ENCODE measurements at regions not wholly inside any gene's neighbourhood (a gene's known extent, or its start where the extent isn't known, plus 50 kb on each side); places are given as distances from the start of the nearest gene placed in this dataset.

DNA sequence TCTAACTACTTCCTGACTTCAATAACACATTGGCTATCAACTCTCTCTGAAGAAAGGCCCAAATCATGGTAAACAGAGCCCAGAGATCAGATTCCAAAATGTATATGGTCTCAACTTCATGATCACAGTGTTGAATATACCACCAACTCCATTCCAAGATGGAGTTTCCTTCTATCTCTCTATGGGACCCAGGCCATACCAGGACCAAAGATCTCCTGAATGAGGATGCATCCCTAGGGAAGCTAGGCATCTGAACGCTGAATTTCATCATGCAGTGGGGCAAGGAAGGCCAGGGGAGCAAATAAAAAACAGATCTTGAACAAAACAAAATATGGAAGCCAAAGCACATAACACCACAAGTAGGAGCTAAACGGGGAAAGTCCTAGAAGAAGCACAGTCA, 320.7 kb upstream of the PKDCC start:
- TF ChIP-seq, protein P1, sequence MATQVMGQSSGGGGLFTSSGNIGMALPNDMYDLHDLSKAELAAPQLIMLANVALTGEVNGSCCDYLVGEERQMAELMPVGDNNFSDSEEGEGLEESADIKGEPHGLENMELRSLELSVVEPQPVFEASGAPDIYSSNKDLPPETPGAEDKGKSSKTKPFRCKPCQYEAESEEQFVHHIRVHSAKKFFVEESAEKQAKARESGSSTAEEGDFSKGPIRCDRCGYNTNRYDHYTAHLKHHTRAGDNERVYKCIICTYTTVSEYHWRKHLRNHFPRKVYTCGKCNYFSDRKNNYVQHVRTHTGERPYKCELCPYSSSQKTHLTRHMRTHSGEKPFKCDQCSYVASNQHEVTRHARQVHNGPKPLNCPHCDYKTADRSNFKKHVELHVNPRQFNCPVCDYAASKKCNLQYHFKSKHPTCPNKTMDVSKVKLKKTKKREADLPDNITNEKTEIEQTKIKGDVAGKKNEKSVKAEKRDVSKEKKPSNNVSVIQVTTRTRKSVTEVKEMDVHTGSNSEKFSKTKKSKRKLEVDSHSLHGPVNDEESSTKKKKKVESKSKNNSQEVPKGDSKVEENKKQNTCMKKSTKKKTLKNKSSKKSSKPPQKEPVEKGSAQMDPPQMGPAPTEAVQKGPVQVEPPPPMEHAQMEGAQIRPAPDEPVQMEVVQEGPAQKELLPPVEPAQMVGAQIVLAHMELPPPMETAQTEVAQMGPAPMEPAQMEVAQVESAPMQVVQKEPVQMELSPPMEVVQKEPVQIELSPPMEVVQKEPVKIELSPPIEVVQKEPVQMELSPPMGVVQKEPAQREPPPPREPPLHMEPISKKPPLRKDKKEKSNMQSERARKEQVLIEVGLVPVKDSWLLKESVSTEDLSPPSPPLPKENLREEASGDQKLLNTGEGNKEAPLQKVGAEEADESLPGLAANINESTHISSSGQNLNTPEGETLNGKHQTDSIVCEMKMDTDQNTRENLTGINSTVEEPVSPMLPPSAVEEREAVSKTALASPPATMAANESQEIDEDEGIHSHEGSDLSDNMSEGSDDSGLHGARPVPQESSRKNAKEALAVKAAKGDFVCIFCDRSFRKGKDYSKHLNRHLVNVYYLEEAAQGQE (IDR thresholded peaks at IDR 0.05; ENCODE audit: insufficient read depth in 1 of 2, low read depth in 2 of 2, low read length in 2 of 2), result no peak
- TF ChIP-seq TAF1 (IDR thresholded peaks at IDR 0.05; ENCODE audit: borderline replicate concordance, insufficient read depth, low read length), result no peak
